Neural progenitor cell (in vitro differentiated cells): ENCODE measurements at regions not wholly inside any gene's neighbourhood (a gene's known extent, or its start where the extent isn't known, plus 50 kb on each side); places are given as distances from the start of the nearest gene placed in this dataset.

Experiments used
- DNase-seq: peaks from one replicate; pipeline ENCODE4 v3.0.0-alpha.2; 2016; ENCODE audit warnings: low spot score
- H2AFZ ChIP-seq: fragments of 200-600 bp; sonication (generic); replicated peaks from 2 replicates; pipeline ENCODE4 v1.6.1; 2016; ENCODE audit warnings: antibody characterized with exemption
- H3F3A ChIP-seq: fragments of 200-600 bp; sonication (generic); 2 replicates; pipeline ENCODE4 v1.6.1; 2016; ENCODE audit warnings: antibody characterized with exemption, low read depth
- H3K27ac ChIP-seq: fragments of 200-600 bp; sonication (generic); 2 replicates; pipeline ENCODE4 v1.5.1; 2016; ENCODE audit warnings: mild to moderate bottlenecking
- H3K27me3 ChIP-seq: fragments of 200-600 bp; sonication (generic); 2 replicates; pipeline ENCODE4 v1.6.1; 2016; ENCODE audit warnings: mild to moderate bottlenecking, moderate library complexity
- H3K36me3 ChIP-seq: fragments of 200-600 bp; sonication (generic); 2 replicates; pipeline ENCODE4 v1.5.1; 2016
- H3K4me1 ChIP-seq: fragments of 200-600 bp; sonication (generic); 2 replicates; pipeline ENCODE4 v1.6.1; 2016; ENCODE audit warnings: mixed run types
- H3K4me2 ChIP-seq: fragments of 200-600 bp; sonication (generic); 2 replicates; pipeline ENCODE4 v1.6.1; 2016
- H3K4me3 ChIP-seq: fragments of 200-600 bp; sonication (generic); 2 replicates; pipeline ENCODE4 v1.5.1; 2016
- H3K79me2 ChIP-seq: fragments of 200-600 bp; sonication (generic); 2 replicates; pipeline ENCODE4 v1.6.1; 2016; ENCODE audit warnings: low read depth
- H3K9ac ChIP-seq: fragments of 200-600 bp; sonication (generic); 2 replicates; pipeline ENCODE4 v1.6.1; 2016
- H3K9me3 ChIP-seq: fragments of 200-600 bp; sonication (generic); 2 replicates; pipeline ENCODE4 v1.5.1; 2016; ENCODE audit warnings: low read depth
- H4K20me1 ChIP-seq: fragments of 200-600 bp; sonication (generic); 2 replicates; pipeline ENCODE4 v1.6.1; 2016; ENCODE audit warnings: low read depth
- H3K27ac Mint-ChIP-seq: 3 replicates; pipeline ENCODE4 v1.8.0; 2021; ENCODE audit warnings: mixed read lengths
- H3K27me3 Mint-ChIP-seq: 2 replicates; pipeline ENCODE4 v1.8.0; 2022; ENCODE audit warnings: low read depth, mild to moderate bottlenecking, inconsistent platforms, moderate library complexity, mixed read lengths; ENCODE audit not compliant: insufficient read depth
- H3K36me3 Mint-ChIP-seq: 3 replicates; pipeline ENCODE4 v1.8.0; 2021; ENCODE audit warnings: mixed read lengths
- H3K4me1 Mint-ChIP-seq: 3 replicates; pipeline ENCODE4 v1.8.0; 2021; ENCODE audit warnings: mixed read lengths
- H3K4me3 Mint-ChIP-seq: 3 replicates; pipeline ENCODE4 v1.8.0; 2021; ENCODE audit warnings: mild to moderate bottlenecking, moderate library complexity, mixed read lengths
- H3K9me3 Mint-ChIP-seq: 3 replicates; pipeline ENCODE4 v1.8.0; 2020; ENCODE audit warnings: mixed read lengths
- EZH2 ChIP-seq: fragments of 200-600 bp; sonication (generic); IDR thresholded peaks from 2 replicates; pipeline ENCODE4 v1.6.1; 2017; ENCODE audit warnings: antibody characterized with exemption, mild to moderate bottlenecking, moderate library complexity
- EZH2phosphoT487 ChIP-seq: fragments of 200-600 bp; sonication (generic); IDR thresholded peaks from 2 replicates; pipeline ENCODE4 v1.6.1; 2017; ENCODE audit warnings: antibody characterized with exemption
- TF ChIP-seq, protein P1 (sequence below): fragments of 200-600 bp; sonication (generic); IDR thresholded peaks from 2 replicates; pipeline ENCODE4 v1.5.1; 2017; ENCODE audit warnings: antibody characterized with exemption, mild to moderate bottlenecking

DNA sequence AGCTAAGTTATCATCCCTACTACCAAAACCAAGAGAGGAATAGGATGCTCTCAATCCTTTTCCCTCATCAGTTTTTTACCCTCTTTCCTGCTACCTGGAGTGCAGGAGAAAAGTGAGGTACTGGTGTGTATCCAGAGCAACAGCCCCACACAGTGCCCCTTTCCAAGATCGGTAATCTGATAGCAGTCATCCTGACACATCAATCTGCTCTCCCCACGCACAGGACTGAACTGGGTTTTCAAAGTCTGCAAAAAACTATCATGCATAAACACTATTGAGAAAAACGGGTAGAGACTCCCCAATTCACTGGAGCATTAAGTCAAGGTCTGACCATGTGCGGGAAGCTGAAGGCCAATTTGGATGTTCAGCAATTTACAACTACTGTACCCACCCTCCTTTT lies 284.8 kb downstream of the RBM26 start:
- peaks cover 2% of the 10 kb centered on the region for H3K9me3 Mint-ChIP-seq
- DNase-seq = no peak
- Histone ChIP-seq H3K27ac (no peak overlapping the region), H3K4me2 (no peak overlapping the region), H3K9ac (no peak overlapping the region), H3K36me3 (no peaks in the 10 kb centered on the region), H3K79me2 (no peaks in the 10 kb centered on the region), H3K9me3 (no peaks in the 10 kb centered on the region), H2AFZ (peak overlapping the region; percentile 76), H3K27me3 (no peaks in the 10 kb centered on the region), H3K4me1 (peaks cover 11% of the 10 kb centered on the region), H3F3A (no peaks in the 10 kb centered on the region), H3K4me3 (no peak overlapping the region), H4K20me1 (no peaks in the 10 kb centered on the region)
- TF ChIP-seq EZH2phosphoT487 (no peak), EZH2 (no peak)
- H3K36me3 Mint-ChIP-seq = no peaks in the 10 kb centered on the region
- peaks cover 2% of the 10 kb centered on the region for H3K27me3 Mint-ChIP-seq
- H3K4me1 Mint-ChIP-seq = peaks cover 9% of the 10 kb centered on the region
- no peak overlapping the region for H3K4me3 Mint-ChIP-seq
- H3K27ac Mint-ChIP-seq = no peak overlapping the region

DNA sequence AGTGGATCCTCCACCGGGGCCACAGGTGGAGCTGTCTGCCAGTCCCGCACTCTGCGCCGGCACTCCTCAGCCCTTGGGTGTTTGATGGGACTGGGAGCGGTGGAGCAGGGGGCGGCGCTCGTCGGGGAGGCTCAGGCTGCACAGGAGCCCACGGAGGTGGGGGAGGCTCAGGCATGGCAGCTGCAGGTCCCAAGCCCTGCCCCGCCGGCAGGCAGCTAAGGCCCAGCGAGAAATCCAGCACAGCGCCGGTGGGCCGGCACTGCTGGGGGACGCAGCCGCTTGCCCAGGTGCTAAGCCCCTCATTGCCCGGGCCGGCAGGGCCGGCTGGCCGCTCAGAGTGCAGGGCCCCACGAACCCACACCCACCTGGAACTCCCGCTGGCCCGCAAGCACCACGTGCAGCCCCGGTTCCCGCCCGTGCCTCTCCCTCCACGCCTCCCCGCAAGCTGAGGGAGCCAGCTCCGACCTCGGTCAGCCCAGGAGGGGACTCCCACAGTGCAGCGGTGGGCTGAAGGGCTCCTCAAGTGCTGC lies 286.4 kb downstream of the RBM26 start:
- H3K27me3 ChIP-seq = no peaks in the 10 kb centered on the region
- no peak overlapping the region for H3K4me3 Mint-ChIP-seq
- peaks cover 5% of the 10 kb centered on the region for H3K9me3 Mint-ChIP-seq
- H3K4me1 ChIP-seq = peaks cover 11% of the 10 kb centered on the region
- no peak overlapping the region for H3K27ac ChIP-seq
- H3F3A ChIP-seq = no peaks in the 10 kb centered on the region
- H3K27me3 Mint-ChIP-seq = no peaks in the 10 kb centered on the region
- no peak overlapping the region for H3K4me2 ChIP-seq
- H3K4me1 Mint-ChIP-seq = peaks cover 9% of the 10 kb centered on the region
- no peak overlapping the region for H3K9ac ChIP-seq
- H4K20me1 ChIP-seq = no peaks in the 10 kb centered on the region
- DNase-seq = no peak
- no peaks in the 10 kb centered on the region for H3K79me2 ChIP-seq
- no peaks in the 10 kb centered on the region for H3K9me3 ChIP-seq
- no peaks in the 10 kb centered on the region for H3K36me3 ChIP-seq
- TF ChIP-seq EZH2phosphoT487 (no peak), EZH2 (no peak)
- TF ChIP-seq, protein P1, sequence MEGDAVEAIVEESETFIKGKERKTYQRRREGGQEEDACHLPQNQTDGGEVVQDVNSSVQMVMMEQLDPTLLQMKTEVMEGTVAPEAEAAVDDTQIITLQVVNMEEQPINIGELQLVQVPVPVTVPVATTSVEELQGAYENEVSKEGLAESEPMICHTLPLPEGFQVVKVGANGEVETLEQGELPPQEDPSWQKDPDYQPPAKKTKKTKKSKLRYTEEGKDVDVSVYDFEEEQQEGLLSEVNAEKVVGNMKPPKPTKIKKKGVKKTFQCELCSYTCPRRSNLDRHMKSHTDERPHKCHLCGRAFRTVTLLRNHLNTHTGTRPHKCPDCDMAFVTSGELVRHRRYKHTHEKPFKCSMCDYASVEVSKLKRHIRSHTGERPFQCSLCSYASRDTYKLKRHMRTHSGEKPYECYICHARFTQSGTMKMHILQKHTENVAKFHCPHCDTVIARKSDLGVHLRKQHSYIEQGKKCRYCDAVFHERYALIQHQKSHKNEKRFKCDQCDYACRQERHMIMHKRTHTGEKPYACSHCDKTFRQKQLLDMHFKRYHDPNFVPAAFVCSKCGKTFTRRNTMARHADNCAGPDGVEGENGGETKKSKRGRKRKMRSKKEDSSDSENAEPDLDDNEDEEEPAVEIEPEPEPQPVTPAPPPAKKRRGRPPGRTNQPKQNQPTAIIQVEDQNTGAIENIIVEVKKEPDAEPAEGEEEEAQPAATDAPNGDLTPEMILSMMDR = no peak
- H3K27ac Mint-ChIP-seq = no peak overlapping the region
- no peaks in the 10 kb centered on the region for H3K36me3 Mint-ChIP-seq
- no peak overlapping the region for H2AFZ ChIP-seq
- no peak overlapping the region for H3K4me3 ChIP-seq

DNA sequence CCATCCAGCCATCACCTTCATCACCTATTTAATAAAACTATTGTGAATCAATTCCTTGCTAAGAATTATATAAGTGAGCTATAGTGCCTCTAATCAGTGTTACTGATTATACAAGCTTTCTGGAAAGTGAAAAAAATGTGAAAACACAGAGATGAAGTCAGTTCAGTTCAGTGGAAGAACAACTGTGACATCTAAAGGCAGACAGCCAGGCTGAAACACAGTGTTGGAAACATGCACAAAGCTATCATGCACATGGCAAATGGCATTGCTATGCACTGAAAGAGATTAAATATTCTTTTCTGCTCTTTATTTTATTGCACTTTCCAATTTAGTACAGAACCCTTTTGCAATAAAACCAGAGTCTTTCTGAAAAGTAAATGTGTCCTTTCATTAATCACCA lies 294.0 kb downstream of the RBM26 start:
- H3K9ac ChIP-seq = no peak overlapping the region
- no peaks in the 10 kb centered on the region for H4K20me1 ChIP-seq
- no peaks in the 10 kb centered on the region for H3K27me3 ChIP-seq
- Mint-ChIP-seq H3K36me3 (no peaks in the 10 kb centered on the region), H3K9me3 (peaks cover 2% of the 10 kb centered on the region), H3K4me3 (no peak overlapping the region), H3K4me1 (peaks cover 11% of the 10 kb centered on the region), H3K27me3 (peaks cover 2% of the 10 kb centered on the region), H3K27ac (no peak overlapping the region)
- H2AFZ ChIP-seq = no peak overlapping the region
- no peak overlapping the region for H3K27ac ChIP-seq
- TF ChIP-seq, protein P1 = no peak
- TF ChIP-seq EZH2phosphoT487 = no peak
- no peak for TF ChIP-seq EZH2
- no peak overlapping the region for H3K4me2 ChIP-seq
- peaks cover 12% of the 10 kb centered on the region for H3K4me1 ChIP-seq
- H3F3A ChIP-seq = no peaks in the 10 kb centered on the region
- H3K36me3 ChIP-seq = no peaks in the 10 kb centered on the region
- no peaks in the 10 kb centered on the region for H3K9me3 ChIP-seq
- no peaks in the 10 kb centered on the region for H3K79me2 ChIP-seq
- H3K4me3 ChIP-seq = no peak overlapping the region
- DNase-seq = no peak

DNA sequence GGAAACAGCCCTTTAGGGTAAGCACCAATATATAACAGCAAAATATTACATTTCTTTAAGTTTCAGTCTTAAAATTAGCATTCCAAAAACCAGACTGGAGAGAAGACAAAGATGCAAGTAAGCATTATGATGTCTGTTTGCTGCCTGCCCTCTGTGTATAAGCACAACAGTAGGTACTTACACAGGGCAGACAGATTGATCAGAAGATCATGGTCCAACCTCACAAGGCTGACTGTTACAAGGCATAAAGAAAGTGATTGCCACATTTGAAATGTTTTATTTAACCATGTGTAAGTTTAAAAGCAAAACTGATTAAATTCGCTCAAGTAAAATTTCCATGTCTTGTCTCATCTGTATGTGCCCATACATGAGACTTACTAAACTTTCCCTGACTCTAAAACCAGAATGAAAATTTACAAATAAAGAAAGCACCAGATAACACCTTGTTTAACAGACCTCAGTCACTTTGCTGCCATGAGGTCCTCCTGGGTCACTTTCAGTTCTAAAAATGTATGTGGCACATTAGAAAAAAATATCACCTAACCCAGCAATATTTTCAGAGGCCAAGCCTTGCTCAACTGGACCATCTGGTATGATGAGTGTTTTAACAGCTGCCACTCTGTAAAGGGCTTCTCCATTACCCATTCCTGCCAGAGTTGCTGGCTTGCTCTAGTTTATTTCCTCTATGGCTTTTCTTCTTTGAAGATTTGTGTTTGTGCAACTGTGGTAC lies 297.0 kb downstream of the RBM26 start:
- Mint-ChIP-seq H3K36me3 (no peaks in the 10 kb centered on the region), H3K4me1 (peaks cover 11% of the 10 kb centered on the region), H3K9me3 (no peaks in the 10 kb centered on the region), H3K27me3 (peaks cover 2% of the 10 kb centered on the region), H3K27ac (no peak overlapping the region), H3K4me3 (no peak overlapping the region)
- DNase-seq = no peak
- H3K27me3 ChIP-seq = no peaks in the 10 kb centered on the region
- no peak overlapping the region for H3K27ac ChIP-seq
- no peak overlapping the region for H3K4me3 ChIP-seq
- H2AFZ ChIP-seq = no peak overlapping the region
- H3F3A ChIP-seq = no peaks in the 10 kb centered on the region
- no peaks in the 10 kb centered on the region for H4K20me1 ChIP-seq
- TF ChIP-seq, protein P1 = no peak
- no peak for TF ChIP-seq EZH2phosphoT487
- no peaks in the 10 kb centered on the region for H3K9me3 ChIP-seq
- H3K36me3 ChIP-seq = no peaks in the 10 kb centered on the region
- H3K9ac ChIP-seq = no peak overlapping the region
- peaks cover 12% of the 10 kb centered on the region for H3K4me1 ChIP-seq
- H3K4me2 ChIP-seq = no peak overlapping the region
- H3K79me2 ChIP-seq = no peaks in the 10 kb centered on the region
